ENCODE measurements at regions not wholly inside any gene's neighbourhood (a gene's known extent, or its start where the extent isn't known, plus 50 kb on each side); places are given as distances from the start of the nearest gene placed in this dataset.

DNA sequence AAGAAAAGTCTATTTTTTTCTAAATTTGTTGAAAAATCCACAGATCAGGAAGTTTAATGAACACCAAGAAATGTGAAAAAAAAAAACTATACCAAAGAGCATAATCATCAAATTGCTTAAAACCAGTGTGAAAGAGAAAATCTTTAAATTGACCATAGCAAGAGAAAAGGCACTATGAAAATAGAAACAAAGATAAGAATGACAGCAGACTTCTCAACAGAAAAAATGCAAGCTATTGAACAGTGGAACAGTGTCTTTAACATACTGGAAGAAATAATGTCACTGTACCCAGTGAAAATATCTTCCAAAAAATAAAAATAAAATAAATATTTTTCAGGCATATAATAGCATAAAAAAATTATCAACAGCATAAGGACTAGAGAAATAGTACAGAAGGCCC lies 243.0 kb upstream of the GJB5 start:
- no peak for DNase-seq (ENCODE audit: low spot score)
- no peak overlapping the region for H3K4me3 ChIP-seq (ENCODE audit: severe bottlenecking)
- no peak overlapping the region for H3K27ac ChIP-seq (ENCODE audit: poor library complexity, severe bottlenecking)
- H3K9me3 ChIP-seq (ENCODE audit: severe bottlenecking), result peaks cover 2% of the 10 kb centered on the region
- H3K36me3 ChIP-seq (ENCODE audit: low read depth), result no peaks in the 10 kb centered on the region
- no peaks in the 10 kb centered on the region for H3K4me1 ChIP-seq (ENCODE audit: insufficient read depth, poor library complexity, severe bottlenecking)
- no peaks in the 10 kb centered on the region for H3K27me3 ChIP-seq (ENCODE audit: insufficient read depth, poor library complexity, severe bottlenecking)
- TF ChIP-seq, protein P1, sequence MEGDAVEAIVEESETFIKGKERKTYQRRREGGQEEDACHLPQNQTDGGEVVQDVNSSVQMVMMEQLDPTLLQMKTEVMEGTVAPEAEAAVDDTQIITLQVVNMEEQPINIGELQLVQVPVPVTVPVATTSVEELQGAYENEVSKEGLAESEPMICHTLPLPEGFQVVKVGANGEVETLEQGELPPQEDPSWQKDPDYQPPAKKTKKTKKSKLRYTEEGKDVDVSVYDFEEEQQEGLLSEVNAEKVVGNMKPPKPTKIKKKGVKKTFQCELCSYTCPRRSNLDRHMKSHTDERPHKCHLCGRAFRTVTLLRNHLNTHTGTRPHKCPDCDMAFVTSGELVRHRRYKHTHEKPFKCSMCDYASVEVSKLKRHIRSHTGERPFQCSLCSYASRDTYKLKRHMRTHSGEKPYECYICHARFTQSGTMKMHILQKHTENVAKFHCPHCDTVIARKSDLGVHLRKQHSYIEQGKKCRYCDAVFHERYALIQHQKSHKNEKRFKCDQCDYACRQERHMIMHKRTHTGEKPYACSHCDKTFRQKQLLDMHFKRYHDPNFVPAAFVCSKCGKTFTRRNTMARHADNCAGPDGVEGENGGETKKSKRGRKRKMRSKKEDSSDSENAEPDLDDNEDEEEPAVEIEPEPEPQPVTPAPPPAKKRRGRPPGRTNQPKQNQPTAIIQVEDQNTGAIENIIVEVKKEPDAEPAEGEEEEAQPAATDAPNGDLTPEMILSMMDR (IDR thresholded peaks at IDR 0.05; ENCODE audit: poor library complexity, severe bottlenecking), result no peak
- no peak for ATAC-seq (ENCODE audit: low read depth)

DNA sequence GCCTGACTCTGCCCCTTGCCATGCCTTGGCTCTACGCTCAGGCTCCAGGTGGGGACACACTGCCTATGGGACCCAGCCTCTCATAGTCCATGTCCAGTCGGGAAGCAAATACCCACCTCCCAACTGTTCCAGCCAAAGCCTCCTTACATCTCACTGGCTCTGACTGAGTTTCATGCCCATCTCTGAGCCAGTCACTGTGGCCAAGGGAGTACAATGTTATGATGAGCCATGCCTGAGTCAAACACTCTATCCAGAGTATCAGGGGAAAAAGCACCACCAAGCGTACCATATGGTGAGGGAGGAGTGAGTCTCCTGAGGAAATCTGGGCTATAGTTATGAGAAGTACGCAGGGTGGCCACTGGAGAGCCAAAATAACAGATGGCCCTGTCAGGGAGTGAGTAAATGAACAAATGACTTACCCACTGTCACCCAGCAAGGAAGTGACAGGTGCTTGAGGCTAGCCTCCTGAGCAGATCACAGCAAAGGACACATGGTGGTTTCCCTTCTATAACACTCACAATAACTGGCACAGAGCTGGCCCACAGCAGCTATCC lies 236.6 kb upstream of the GJB5 start:
- Histone ChIP-seq H3K4me1 (ENCODE audit: insufficient read depth, poor library complexity, severe bottlenecking) (no peaks in the 10 kb centered on the region), H3K4me3 (ENCODE audit: severe bottlenecking) (no peak overlapping the region), H3K27me3 (ENCODE audit: insufficient read depth, poor library complexity, severe bottlenecking) (no peaks in the 10 kb centered on the region), H3K9me3 (ENCODE audit: severe bottlenecking) (peaks cover 2% of the 10 kb centered on the region), H3K36me3 (ENCODE audit: low read depth) (no peaks in the 10 kb centered on the region), H3K27ac (ENCODE audit: poor library complexity, severe bottlenecking) (no peak overlapping the region)
- TF ChIP-seq, protein P1 (IDR thresholded peaks at IDR 0.05; ENCODE audit: poor library complexity, severe bottlenecking), result no peak
- ATAC-seq (ENCODE audit: low read depth) (no peak), DNase-seq (ENCODE audit: low spot score) (no peak)

DNA sequence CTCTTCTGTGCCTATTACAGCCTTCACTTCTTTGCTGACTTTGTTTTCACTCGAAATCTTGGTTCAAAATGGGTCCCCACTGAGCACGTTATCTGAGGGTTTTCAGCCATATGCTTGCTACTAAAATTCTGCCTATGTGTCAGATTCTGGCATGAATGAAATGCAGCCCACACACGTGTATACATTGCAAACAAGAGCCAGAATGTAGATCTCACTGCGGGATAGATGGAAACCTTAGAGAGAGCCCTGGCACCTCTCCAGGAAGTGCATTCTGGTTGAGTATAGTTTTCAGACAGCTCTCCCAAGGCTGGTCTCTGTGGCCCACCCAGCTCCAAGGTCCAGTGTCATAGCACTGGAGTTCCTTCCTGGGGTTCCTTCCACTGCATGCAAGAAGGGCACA lies 234.7 kb upstream of the GJB5 start:
- no peak for ATAC-seq (ENCODE audit: low read depth)
- DNase-seq (ENCODE audit: low spot score), result no peak
- TF ChIP-seq, protein P1 (IDR thresholded peaks at IDR 0.05; ENCODE audit: poor library complexity, severe bottlenecking), result no peak

DNA sequence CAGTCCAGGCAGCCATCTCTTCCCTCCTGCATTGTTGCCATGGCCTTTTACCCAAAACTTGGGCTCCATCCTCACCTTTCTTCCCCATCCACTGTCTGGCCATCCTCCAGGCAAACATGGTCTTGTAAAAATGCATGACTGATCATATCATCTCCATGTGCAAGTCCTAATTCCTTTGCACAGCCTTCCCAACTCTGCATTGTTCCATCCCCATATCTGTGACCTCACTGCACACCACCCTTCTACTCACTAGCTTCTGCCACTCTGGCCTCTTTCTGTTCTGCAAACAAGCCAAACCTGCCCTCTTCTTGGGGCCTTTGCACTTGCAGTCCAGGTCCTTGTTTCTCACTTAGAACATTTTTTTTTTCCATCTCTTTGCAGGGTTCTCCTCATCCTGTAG lies 230.1 kb upstream of the GJB5 start:
- Histone ChIP-seq H3K4me3 (ENCODE audit: severe bottlenecking) (no peak overlapping the region), H3K27me3 (ENCODE audit: insufficient read depth, poor library complexity, severe bottlenecking) (no peaks in the 10 kb centered on the region), H3K9me3 (ENCODE audit: severe bottlenecking) (no peaks in the 10 kb centered on the region), H3K4me1 (ENCODE audit: insufficient read depth, poor library complexity, severe bottlenecking) (no peaks in the 10 kb centered on the region), H3K36me3 (ENCODE audit: low read depth) (no peaks in the 10 kb centered on the region), H3K27ac (ENCODE audit: poor library complexity, severe bottlenecking) (no peak overlapping the region)
- TF ChIP-seq, protein P1 (IDR thresholded peaks at IDR 0.05; ENCODE audit: poor library complexity, severe bottlenecking), result no peak
- ATAC-seq (ENCODE audit: low read depth) (no peak), DNase-seq (ENCODE audit: low spot score) (no peak)

More for the DNA sequence above, 234.7 kb upstream of the GJB5 start:
- no peak overlapping the region for H3K27ac ChIP-seq (ENCODE audit: poor library complexity, severe bottlenecking)
- peaks cover 2% of the 10 kb centered on the region for H3K9me3 ChIP-seq (ENCODE audit: severe bottlenecking)
- no peaks in the 10 kb centered on the region for H3K36me3 ChIP-seq (ENCODE audit: low read depth)
- H3K4me1 ChIP-seq (ENCODE audit: insufficient read depth, poor library complexity, severe bottlenecking), result no peaks in the 10 kb centered on the region
- H3K27me3 ChIP-seq (ENCODE audit: insufficient read depth, poor library complexity, severe bottlenecking), result no peaks in the 10 kb centered on the region
- no peak overlapping the region for H3K4me3 ChIP-seq (ENCODE audit: severe bottlenecking)

DNA sequence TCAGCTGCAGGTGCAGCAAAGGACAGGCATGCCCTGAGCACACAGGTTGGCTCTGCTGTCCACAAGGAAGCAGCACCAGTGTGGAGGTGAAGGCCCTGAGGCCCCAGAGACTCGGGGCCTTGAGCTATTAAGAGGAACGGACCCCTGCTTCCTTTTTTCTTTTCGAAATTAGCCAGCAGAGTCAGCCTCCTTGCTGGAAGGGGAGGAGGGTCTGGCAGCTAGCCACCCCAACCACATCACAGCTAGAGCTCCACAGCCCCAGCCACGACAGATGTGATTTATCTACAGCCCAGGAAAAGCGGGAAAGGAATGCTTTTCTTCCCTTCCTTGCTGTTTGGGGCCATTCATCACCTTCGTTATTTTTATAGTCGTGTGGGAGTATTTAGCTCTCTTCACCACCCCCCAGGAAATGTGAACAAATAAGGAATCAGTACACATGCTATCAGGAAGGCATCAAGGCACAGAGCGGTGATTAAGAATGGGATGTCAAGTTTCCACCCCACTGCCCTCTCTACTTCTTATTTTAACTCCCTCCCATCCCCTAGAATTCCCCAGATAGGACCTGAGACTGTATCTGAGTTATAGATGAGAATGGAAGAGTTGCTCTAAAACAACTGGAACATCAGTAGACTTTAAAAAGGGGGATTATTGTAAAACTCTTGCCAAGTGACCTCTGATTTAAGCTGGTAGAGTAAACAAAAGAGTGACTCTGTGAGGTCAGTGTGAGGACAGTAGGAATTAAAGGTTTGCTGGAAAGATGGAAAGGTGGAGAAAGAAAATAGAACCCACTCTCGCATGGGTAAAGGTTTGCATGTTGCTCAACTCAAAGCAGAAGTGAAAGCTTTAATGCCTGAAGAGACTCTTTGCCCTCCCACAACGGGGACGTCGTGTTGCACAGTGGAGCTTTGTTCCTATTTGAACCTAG lies 224.7 kb upstream of the GJB5 start:
- H3K36me3 ChIP-seq (ENCODE audit: low read depth), result no peaks in the 10 kb centered on the region
- peaks cover 7% of the 10 kb centered on the region for H3K27me3 ChIP-seq (ENCODE audit: insufficient read depth, poor library complexity, severe bottlenecking)
- no peak overlapping the region for H3K27ac ChIP-seq (ENCODE audit: poor library complexity, severe bottlenecking)
- TF ChIP-seq, protein P1 (IDR thresholded peaks at IDR 0.05; ENCODE audit: poor library complexity, severe bottlenecking), result no peak
- DNase-seq (ENCODE audit: low spot score), result no peak
- ATAC-seq (ENCODE audit: low read depth), result no peak
- no peaks in the 10 kb centered on the region for H3K4me1 ChIP-seq (ENCODE audit: insufficient read depth, poor library complexity, severe bottlenecking)
- H3K4me3 ChIP-seq (ENCODE audit: severe bottlenecking), result no peak overlapping the region
- no peaks in the 10 kb centered on the region for H3K9me3 ChIP-seq (ENCODE audit: severe bottlenecking)
